HG02571 (cell line): ENCODE measurements at regions not wholly inside any gene's neighbourhood (a gene's known extent, or its start where the extent isn't known, plus 50 kb on each side); places are given as distances from the start of the nearest gene placed in this dataset.

Experiments
- ATAC-seq: cut with Tn5 transposase; IDR thresholded peaks from one replicate; pipeline ENCODE4 v1.9.1; 2021; ENCODE audit warnings: mild to moderate bottlenecking, moderate library complexity; ENCODE audit not compliant: unreplicated experiment

- ATAC-seq = no peak
Observed at GRCh38 chr13:44171861-44172260, 201.8 kb upstream of the SERP2 start.

GRCh38 chr13:44172281-44172810 lies 201.3 kb upstream of the SERP2 start:
- no peak for ATAC-seq

GRCh38 chr13:44174769-44175425 lies 198.7 kb upstream of the SERP2 start:
- ATAC-seq = no peak

- ATAC-seq = no peak
Observed at GRCh38 chr13:44176173-44176572, 197.5 kb upstream of the SERP2 start.

GRCh38 chr13:44180876-44181536 lies 192.6 kb upstream of the SERP2 start:
- no peak for ATAC-seq

- no peak for ATAC-seq
Observed at GRCh38 chr13:44181931-44182330, 191.7 kb upstream of the SERP2 start.

GRCh38 chr13:44184740-44185139 lies 188.9 kb upstream of the SERP2 start:
- no peak for ATAC-seq

GRCh38 chr13:44188257-44188656 lies 185.4 kb upstream of the SERP2 start:
- no peak for ATAC-seq

GRCh38 chr13:44189085-44189484 lies 184.5 kb upstream of the SERP2 start:
- ATAC-seq = no peak

- ATAC-seq = no peak
Observed at GRCh38 chr13:44191103-44191502, 182.5 kb upstream of the SERP2 start.

GRCh38 chr13:44191504-44192171 lies 182.0 kb upstream of the SERP2 start:
- ATAC-seq = no peak

- no peak for ATAC-seq
Observed at GRCh38 chr13:44193731-44194130, 179.9 kb upstream of the SERP2 start.

GRCh38 chr13:44195245-44195644 lies 178.4 kb upstream of the SERP2 start:
- ATAC-seq = no peak

GRCh38 chr13:44196196-44196751 lies 177.3 kb upstream of the SERP2 start:
- no peak for ATAC-seq

- peak; percentile 78 for ATAC-seq
Observed at GRCh38 chr13:44197791-44198770, 175.5 kb upstream of the SERP2 start.

GRCh38 chr13:44198826-44199225 lies 174.8 kb upstream of the SERP2 start:
- ATAC-seq = no peak

GRCh38 chr13:44199627-44200207 lies 173.9 kb upstream of the SERP2 start:
- ATAC-seq = no peak

- no peak for ATAC-seq
Observed at GRCh38 chr13:44206434-44206833, 167.2 kb upstream of the SERP2 start.

GRCh38 chr13:44207476-44207875 lies 166.1 kb upstream of the SERP2 start:
- no peak for ATAC-seq

GRCh38 chr13:44210525-44210924 lies 163.1 kb upstream of the SERP2 start:
- no peak for ATAC-seq
